ENCODE measurements at regions not wholly inside any gene's neighbourhood (a gene's known extent, or its start where the extent isn't known, plus 50 kb on each side); places are given as distances from the start of the nearest gene placed in this dataset.

DNA sequence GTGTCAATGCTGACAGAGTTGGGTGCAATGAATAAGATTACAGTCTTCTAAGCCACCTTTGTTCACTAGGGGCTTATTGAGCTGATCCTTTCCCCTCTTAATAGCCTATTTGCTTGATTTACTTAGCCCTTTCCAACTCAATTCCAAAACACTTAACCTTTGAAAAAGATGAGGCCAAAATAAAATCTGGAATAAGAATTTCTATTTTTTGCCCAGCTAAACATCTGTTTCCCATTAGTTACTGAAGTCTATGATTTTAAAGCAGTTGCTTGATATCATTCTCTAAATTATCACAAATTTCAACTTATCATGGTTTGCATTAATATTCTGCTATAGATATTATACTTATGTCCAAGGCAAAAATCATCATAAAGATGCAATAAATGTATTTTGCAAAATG, 1272.0 kb upstream of the ACO1 start:
- ATAC-seq (no peak), DNase-seq (no peak)
- Histone ChIP-seq H3K27ac (no peak overlapping the region), H3K27me3 (no peaks in the 10 kb centered on the region), H3K36me3 (no peaks in the 10 kb centered on the region), H3K9me3 (no peaks in the 10 kb centered on the region), H3K4me1 (no peaks in the 10 kb centered on the region), H3K4me3 (no peak overlapping the region)
- intact Hi-C loops (cut with DNase I), result no loop called here
- TF ChIP-seq, protein P1, sequence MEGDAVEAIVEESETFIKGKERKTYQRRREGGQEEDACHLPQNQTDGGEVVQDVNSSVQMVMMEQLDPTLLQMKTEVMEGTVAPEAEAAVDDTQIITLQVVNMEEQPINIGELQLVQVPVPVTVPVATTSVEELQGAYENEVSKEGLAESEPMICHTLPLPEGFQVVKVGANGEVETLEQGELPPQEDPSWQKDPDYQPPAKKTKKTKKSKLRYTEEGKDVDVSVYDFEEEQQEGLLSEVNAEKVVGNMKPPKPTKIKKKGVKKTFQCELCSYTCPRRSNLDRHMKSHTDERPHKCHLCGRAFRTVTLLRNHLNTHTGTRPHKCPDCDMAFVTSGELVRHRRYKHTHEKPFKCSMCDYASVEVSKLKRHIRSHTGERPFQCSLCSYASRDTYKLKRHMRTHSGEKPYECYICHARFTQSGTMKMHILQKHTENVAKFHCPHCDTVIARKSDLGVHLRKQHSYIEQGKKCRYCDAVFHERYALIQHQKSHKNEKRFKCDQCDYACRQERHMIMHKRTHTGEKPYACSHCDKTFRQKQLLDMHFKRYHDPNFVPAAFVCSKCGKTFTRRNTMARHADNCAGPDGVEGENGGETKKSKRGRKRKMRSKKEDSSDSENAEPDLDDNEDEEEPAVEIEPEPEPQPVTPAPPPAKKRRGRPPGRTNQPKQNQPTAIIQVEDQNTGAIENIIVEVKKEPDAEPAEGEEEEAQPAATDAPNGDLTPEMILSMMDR (IDR thresholded peaks at IDR 0.05), result no peak
- no peak for TF ChIP-seq POLR2A (IDR thresholded peaks at IDR 0.05)

DNA sequence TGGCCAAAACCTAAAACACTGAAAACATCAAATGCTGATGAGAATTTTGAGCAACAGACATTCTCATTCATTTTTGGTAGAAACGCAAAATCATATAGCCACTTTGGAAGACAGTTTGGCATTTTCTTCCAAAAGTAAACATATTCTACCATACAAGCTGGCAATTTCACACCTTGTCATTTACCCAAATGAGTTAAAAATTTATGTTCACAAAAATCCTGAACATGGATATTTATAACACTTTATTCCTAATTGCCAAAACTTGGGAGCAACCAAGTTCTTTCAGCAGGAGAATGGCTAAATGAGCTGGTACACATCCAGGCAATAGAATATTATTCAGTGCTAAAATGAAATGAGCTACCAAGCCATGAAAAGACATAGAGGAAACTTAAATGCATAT, 1270.1 kb upstream of the ACO1 start:
- no peaks in the 10 kb centered on the region for H3K4me1 ChIP-seq
- intact Hi-C loops (cut with DNase I), result no loop called here
- H3K9me3 ChIP-seq, result no peaks in the 10 kb centered on the region
- TF ChIP-seq, protein P1 (IDR thresholded peaks at IDR 0.05), result no peak
- no peak for TF ChIP-seq POLR2A (IDR thresholded peaks at IDR 0.05)
- no peak for DNase-seq
- WGBS (ENCODE audit: insufficient coverage, low coverage, low lambda C conversion rate, missing lambda C conversion rate), result 63% methylated on average over 1 of the region's 1 CpG
- ATAC-seq, result no peak
- no peaks in the 10 kb centered on the region for H3K27me3 ChIP-seq
- no peaks in the 10 kb centered on the region for H3K36me3 ChIP-seq
- no peak overlapping the region for H3K27ac ChIP-seq
- H3K4me3 ChIP-seq, result no peak overlapping the region

DNA sequence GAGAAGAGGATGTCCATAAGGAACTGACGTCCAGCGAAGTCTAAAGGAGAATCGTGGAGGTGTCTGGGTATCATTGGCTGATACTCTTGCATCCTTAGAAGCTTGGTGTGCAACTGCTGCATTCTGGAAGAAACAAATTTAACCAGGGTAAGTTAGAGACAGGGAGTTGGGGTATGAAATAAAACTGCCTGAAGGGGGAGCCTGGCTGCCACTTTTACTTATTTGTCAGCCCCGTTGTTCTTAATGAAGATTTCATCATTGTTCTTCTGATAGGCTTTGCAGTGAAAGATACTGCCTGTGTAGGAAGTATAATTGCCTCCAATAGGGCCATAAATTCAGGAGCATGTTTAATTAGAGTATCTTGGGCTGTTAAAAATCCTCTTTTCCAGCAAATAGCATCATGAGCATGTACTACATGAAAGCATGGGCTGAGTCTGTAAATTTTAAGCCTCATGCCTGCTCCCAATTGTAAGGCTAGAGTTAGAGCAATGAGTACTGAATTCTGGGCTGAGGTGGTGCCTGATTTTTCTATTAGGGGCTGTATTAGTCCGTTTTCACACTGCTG, 1264.5 kb upstream of the ACO1 start:
- no peaks in the 10 kb centered on the region for H3K36me3 ChIP-seq
- no peak overlapping the region for H3K4me3 ChIP-seq
- intact Hi-C loops (cut with DNase I), result no loop called here
- TF ChIP-seq POLR2A (IDR thresholded peaks at IDR 0.05), result no peak
- TF ChIP-seq, protein P1 (IDR thresholded peaks at IDR 0.05), result peak; percentile 58 to 80 (median 62)
- no peak overlapping the region for H3K27ac ChIP-seq
- ATAC-seq (peak; percentile 78 to 96 (median 86)), DNase-seq (peak in 1 of 3 donors; percentile 23)
- H3K4me1 ChIP-seq, result peaks cover 0 to 8% (median 0%) of the 10 kb centered on the region in 4 donors
- no peaks in the 10 kb centered on the region for H3K9me3 ChIP-seq
- 23% methylated on average over 5 of the region's 5 CpGs for WGBS (ENCODE audit: insufficient coverage, low coverage, low lambda C conversion rate, missing lambda C conversion rate)
- no peaks in the 10 kb centered on the region for H3K27me3 ChIP-seq

GRCh38 chr9:31124389-31124788, 1260.1 kb upstream of the ACO1 start:
- no peaks in the 10 kb centered on the region for H3K27me3 ChIP-seq
- ATAC-seq (peak; percentile 59 to 84 (median 76)), DNase-seq (no peak)
- no peaks in the 10 kb centered on the region for H3K36me3 ChIP-seq
- WGBS (ENCODE audit: insufficient coverage, low coverage, low lambda C conversion rate, missing lambda C conversion rate), result 0% methylated on average over 1 of the region's 1 CpG
- peaks cover 0 to 8% (median 0%) of the 10 kb centered on the region in 4 donors for H3K4me1 ChIP-seq
- intact Hi-C loops (cut with DNase I), result no loop called here
- no peaks in the 10 kb centered on the region for H3K9me3 ChIP-seq
- peak overlapping the region in 1 of 3 donors; percentile 20 for H3K27ac ChIP-seq
- TF ChIP-seq, protein P1 (IDR thresholded peaks at IDR 0.05), result no peak
- TF ChIP-seq POLR2A (IDR thresholded peaks at IDR 0.05), result no peak
- no peak overlapping the region for H3K4me3 ChIP-seq

DNA sequence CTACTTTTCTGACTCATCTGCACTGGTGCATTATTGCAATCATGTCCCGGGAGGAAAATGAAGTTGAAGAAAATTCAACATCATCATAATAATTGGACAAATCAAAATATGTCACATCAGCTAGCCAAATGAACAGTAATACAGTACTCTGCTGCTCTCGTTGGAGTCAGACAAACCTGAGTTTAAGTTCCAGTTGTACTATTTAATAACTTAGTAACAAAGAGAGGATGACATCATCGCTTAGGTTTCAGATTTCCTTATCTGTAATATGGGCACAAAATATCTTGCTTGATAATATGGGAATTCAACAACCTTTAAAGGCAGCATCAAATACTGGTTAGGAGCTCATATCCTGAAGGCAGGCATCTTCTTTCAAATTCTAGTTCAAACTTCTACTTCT, 1248.9 kb upstream of the ACO1 start:
- no peaks in the 10 kb centered on the region for H3K27me3 ChIP-seq
- intact Hi-C loops (cut with DNase I), result no loop called here
- no peaks in the 10 kb centered on the region for H3K4me1 ChIP-seq
- no peaks in the 10 kb centered on the region for H3K9me3 ChIP-seq
- no peak for DNase-seq
- WGBS (ENCODE audit: insufficient coverage, low coverage, low lambda C conversion rate, missing lambda C conversion rate), result 71% methylated on average over 3 of the region's 3 CpGs
- H3K4me3 ChIP-seq, result no peak overlapping the region
- TF ChIP-seq, protein P1 (IDR thresholded peaks at IDR 0.05), result no peak
- no peak for TF ChIP-seq POLR2A (IDR thresholded peaks at IDR 0.05)
- H3K27ac ChIP-seq, result no peak overlapping the region
- ATAC-seq, result no peak
- no peaks in the 10 kb centered on the region for H3K36me3 ChIP-seq

Data from right lobe of liver (tissue), 6 donors.